Gastrocnemius medialis (tissue), 4 donors: ENCODE measurements at regions not wholly inside any gene's neighbourhood (a gene's known extent, or its start where the extent isn't known, plus 50 kb on each side); places are given as distances from the start of the nearest gene placed in this dataset.

Experiments
- POLR2A ChIP-seq, 2 donors: fragments of 450-650 bp; IDR thresholded peaks; one replicate each; pipeline ENCODE4 v1.6.1; 2017; ENCODE audit warnings: antibody characterized with exemption in 2 of 2, mild to moderate bottlenecking in 2 of 2, moderate library complexity in 2 of 2
- TF ChIP-seq, protein P1 (sequence below), 5 experiments: fragments of 450-650 bp in 3 of 5; fragments of 200-600 bp in 2 of 5; sonication (generic) in 2 of 5; IDR thresholded peaks in 4 of 5; conservative IDR thresholded peaks in 1 of 5; 1 replicate in 4 of 5; 2 replicates in 1 of 5; pipeline ENCODE4 v1.5.1; 2016 to 2019; ENCODE audit warnings: antibody characterized with exemption in 5 of 5, mild to moderate bottlenecking in 3 of 5, moderate library complexity in 3 of 5

DNA sequence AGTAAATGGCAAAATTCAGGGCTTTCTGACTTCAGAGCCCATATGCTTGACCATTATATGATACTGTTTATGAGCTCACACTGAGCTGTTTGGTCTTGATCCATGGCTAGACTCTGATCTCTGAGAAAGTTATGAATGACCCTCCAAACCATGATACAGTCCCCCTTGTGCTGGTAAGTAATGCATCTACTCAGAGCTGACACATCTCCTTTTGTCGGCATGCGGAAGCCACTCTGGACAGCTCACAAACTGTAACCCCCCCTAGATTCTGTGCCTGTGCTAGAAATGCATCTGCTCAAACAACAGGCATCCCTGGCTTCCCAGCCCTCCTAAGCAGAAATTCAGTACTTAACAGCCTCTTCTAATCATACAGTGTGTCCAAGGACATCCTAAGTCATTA, 150.8 kb upstream of the RAG2 start:
- TF ChIP-seq, protein P1, sequence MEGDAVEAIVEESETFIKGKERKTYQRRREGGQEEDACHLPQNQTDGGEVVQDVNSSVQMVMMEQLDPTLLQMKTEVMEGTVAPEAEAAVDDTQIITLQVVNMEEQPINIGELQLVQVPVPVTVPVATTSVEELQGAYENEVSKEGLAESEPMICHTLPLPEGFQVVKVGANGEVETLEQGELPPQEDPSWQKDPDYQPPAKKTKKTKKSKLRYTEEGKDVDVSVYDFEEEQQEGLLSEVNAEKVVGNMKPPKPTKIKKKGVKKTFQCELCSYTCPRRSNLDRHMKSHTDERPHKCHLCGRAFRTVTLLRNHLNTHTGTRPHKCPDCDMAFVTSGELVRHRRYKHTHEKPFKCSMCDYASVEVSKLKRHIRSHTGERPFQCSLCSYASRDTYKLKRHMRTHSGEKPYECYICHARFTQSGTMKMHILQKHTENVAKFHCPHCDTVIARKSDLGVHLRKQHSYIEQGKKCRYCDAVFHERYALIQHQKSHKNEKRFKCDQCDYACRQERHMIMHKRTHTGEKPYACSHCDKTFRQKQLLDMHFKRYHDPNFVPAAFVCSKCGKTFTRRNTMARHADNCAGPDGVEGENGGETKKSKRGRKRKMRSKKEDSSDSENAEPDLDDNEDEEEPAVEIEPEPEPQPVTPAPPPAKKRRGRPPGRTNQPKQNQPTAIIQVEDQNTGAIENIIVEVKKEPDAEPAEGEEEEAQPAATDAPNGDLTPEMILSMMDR (IDR thresholded peaks at IDR 0.05 in 4 of 5, conservative IDR thresholded peaks at IDR 0.05 in 1 of 5) = no peak
- no peak for TF ChIP-seq POLR2A (IDR thresholded peaks at IDR 0.05)
